Activated CD8-positive, alpha-beta memory T cell treated with anti-CD3 and anti-CD28 coated beads, Interleukin-2, amount 50 U/mL, for 1 hour (primary cell): ENCODE measurements at regions not wholly inside any gene's neighbourhood (a gene's known extent, or its start where the extent isn't known, plus 50 kb on each side); places are given as distances from the start of the nearest gene placed in this dataset.
"Not testable (repeated sequence)": the region's sequence is repeated elsewhere in the genome, so short reads cannot be mapped to it uniquely, and the experiment has no call there.

Experiments used
- DNase-seq: peaks from one replicate; pipeline ENCODE4 v3.0.0-alpha.2; 2020; ENCODE audit errors: extremely low read depth

- no peak for DNase-seq
These were observed 425.9 kb downstream of the TMEM135 start for GRCh38 chr11:87463486-87464102.

DNA sequence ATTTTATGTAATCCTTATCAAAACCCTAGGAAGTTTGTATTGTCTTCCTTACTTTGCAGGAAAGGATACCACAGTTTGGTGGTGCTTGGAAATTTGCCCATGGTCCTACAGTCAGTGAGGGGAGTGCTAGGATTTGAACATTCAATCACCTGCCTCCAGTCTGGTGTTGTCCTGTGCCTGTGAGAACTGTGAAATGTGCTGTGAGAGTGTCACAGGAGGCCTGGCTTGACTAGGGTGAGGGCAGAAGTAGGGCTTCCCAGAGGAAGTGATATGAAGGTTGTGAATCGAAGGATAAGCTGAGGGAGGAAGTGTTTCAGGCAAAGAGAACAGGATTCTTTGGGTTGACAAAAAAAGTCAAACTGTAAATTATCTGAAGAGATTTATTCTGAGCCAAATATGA is 424.4 kb downstream of the TMEM135 start:
- no peak for DNase-seq

- DNase-seq: no peak
These were observed 423.3 kb downstream of the TMEM135 start for GRCh38 chr11:87460842-87461637.

GRCh38 chr11:87460279-87460678 is 422.5 kb downstream of the TMEM135 start:
- no peak for DNase-seq

- DNase-seq: no peak
These were observed 421.6 kb downstream of the TMEM135 start for GRCh38 chr11:87459351-87459750.

- no peak for DNase-seq
These were observed 418.8 kb downstream of the TMEM135 start for GRCh38 chr11:87456499-87456898.

GRCh38 chr11:87455180-87455579 is 417.4 kb downstream of the TMEM135 start:
- DNase-seq: no peak

GRCh38 chr11:87454241-87454640 is 416.5 kb downstream of the TMEM135 start:
- DNase-seq: no peak

GRCh38 chr11:87453531-87454089 is 415.9 kb downstream of the TMEM135 start:
- no peak for DNase-seq

- not testable (repeated sequence) for DNase-seq
These were observed 414.3 kb downstream of the TMEM135 start for GRCh38 chr11:87452025-87452424.

DNA sequence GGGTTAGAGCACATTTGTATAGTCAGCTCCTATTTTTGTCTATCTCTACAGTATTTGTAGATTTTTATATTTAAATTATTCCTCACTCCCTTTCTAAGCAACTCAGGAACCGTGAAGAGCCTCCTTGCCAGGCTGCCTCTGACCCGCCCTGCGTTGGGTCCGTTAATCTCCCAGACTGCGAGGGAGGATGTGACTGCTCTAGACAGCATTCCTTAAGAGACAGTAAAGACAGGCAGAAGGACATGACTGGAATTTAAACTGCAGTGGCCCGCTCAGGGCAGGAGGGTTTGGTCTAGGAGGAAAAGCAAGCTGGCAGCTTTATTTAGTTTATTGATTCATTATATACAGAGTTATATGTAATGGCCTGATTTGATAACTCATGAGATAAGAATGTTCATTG is 413.7 kb downstream of the TMEM135 start:
- no peak for DNase-seq

DNA sequence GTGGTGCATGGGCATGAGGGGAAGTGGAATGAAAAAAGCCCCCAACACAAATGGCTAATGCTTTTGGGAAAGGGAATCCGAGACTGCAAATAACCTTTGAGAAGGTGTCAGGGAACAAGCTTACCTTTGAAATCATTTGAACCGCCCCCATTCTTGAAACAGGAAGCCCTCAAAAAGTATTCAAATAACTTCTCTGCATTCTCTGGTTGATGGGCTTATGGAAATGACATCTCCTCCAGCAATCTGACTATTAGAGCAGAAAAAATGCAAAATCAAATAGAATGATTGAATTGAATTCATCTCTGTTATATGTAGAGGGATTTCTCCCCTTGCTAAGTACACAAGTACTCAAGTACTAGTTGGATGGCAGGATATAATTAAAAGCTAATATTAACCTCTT is 409.9 kb downstream of the TMEM135 start:
- no peak for DNase-seq

GRCh38 chr11:87444993-87445392 is 407.3 kb downstream of the TMEM135 start:
- no peak for DNase-seq

DNA sequence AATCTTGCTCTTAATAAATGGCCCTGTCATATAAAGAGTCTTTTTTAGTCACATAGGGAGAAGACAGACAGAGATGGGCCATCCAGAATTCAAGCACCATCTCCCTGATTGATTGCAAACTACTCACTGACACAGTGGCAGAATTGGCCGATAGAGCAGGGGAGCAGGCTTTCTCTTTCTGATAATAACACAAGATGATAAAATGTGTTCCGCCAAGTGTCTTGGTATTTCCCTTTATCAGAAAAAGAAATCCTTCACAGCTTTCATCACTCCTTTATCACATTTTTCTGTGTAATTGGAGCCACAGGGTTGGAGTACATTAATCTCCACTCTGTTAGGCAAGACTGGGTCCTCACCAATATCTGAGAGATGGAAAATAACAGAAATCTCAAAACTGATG is 406.0 kb downstream of the TMEM135 start:
- no peak for DNase-seq

GRCh38 chr11:87440076-87440770 is 402.5 kb downstream of the TMEM135 start:
- DNase-seq: no peak

- DNase-seq: no peak
These were observed 400.7 kb downstream of the TMEM135 start for GRCh38 chr11:87438416-87438815.

GRCh38 chr11:87437844-87438223 is 400.1 kb downstream of the TMEM135 start:
- DNase-seq: no peak

GRCh38 chr11:87437133-87437843 is 399.6 kb downstream of the TMEM135 start:
- no peak for DNase-seq

GRCh38 chr11:87432022-87432421 is 394.3 kb downstream of the TMEM135 start:
- DNase-seq: no peak

DNA sequence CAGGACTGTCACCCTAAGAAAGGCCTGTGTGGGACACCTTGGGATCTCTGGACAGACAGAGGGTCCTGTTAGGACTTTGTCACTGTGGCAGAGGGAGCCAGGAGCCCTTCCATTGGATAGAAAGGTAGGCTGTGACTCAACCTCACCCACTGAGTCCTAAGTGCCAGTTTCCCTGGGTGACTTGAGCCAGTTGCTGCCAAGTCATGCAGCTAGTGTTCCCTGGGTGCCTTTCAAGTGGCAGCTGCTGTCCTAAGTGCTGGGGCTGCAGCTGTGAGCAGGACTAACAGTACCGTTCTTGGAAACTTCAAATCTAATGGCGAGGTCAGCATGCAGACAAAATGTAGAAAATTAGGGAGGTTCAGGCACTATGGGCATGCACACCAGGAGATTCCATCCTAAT is 393.7 kb downstream of the TMEM135 start:
- no peak for DNase-seq

DNA sequence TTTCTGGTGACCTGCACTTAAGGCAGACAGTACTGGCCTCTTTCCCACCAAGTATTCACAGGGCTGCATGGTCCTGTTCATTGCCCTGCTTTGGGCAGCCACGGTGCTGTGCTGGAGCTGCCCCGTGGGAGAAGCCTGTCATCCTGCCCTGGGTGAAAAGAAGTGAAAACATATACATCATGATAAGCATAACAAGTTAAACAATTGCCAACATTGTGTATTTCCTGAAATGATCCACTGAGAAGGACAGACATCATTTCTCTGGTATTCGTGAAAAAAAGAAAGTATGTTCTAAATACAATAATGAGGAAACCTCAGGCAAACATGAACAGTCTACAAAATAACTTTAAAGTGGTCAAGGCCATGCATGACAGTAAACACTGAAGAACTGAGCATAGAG is 393.1 kb downstream of the TMEM135 start:
- DNase-seq: no peak

DNA sequence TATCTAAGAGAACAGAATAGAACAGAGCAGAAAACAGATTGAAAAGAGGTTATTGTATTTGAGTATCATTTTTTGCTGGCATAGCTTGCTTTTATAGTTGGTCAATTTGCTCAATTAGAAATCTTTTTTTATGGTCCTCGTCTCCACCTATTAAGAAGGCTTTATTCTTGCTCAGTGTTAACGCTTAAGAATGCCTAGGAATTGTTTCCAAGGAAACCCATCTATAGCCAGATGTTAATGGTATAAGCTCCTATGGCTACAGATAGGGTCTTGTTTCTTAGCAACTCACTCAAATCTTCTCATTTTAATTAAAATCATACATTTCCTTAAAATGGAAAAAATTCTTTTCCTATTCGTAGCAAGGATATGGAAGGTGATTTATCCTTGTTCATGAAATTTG is 392.3 kb downstream of the TMEM135 start:
- no peak for DNase-seq
